ENCODE measurements at regions not wholly inside any gene's neighbourhood (a gene's known extent, or its start where the extent isn't known, plus 50 kb on each side); places are given as distances from the start of the nearest gene placed in this dataset.
A peak's percentile ranks its signal among the peaks of the same experiment; 100 is the strongest.
"Not testable (repeated sequence)": the region's sequence is repeated elsewhere in the genome, so short reads cannot be mapped to it uniquely, and the experiment has no call there.

- intact Hi-C loops (cut with DNase I), result no loop called here
Measured at GRCh38 chr9:27676827-27677226, 103.5 kb upstream of the C9orf72 start.

DNA sequence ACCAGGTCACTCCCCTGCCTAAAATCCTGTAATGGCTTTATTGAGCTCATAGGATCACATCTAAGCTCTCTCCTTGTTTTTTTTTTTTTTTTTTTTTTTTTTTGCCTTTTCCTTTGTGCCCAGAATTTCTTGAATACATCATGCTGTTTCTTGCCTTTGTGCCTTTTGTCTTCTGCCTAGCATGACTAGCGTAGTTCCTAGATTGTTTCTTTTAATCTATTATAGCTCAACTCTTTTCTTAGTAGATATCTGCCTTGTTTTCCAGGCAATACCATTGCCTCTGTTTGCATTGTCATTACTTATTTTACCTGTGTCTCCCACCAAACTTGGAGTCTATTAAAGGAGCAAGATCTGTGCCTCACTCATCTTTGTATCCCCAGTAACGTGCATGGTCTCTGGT, 106.1 kb upstream of the C9orf72 start:
- Histone ChIP-seq H3K4me3 (no peak overlapping the region), H3K9me3 (no peaks in the 10 kb centered on the region), H3K4me1 (no peaks in the 10 kb centered on the region), H3K27ac (replicated peaks in 1 of 4) (no peak overlapping the region), H3K36me3 (no peaks in the 10 kb centered on the region), H3K27me3 (no peaks in the 10 kb centered on the region)
- intact Hi-C loops (cut with DNase I), result no loop called here
- WGBS, result 81% methylated on average over 2 of the region's 2 CpGs
- DNase-seq (ENCODE audit: extremely low spot score), result no peak
- TF ChIP-seq POLR2A (IDR thresholded peaks at IDR 0.05; ENCODE audit: low read depth), result no peak
- no peak for TF ChIP-seq POLR2AphosphoS5 (IDR thresholded peaks at IDR 0.05)
- no peak for TF ChIP-seq CTCF (IDR thresholded peaks at IDR 0.05)
- no peak for TF ChIP-seq EP300 (IDR thresholded peaks at IDR 0.05)

More at GRCh38 chr9:27676827-27677226, 103.5 kb upstream of the C9orf72 start:
- no peaks in the 10 kb centered on the region for H3K4me1 ChIP-seq
- no peak for TF ChIP-seq CTCF (IDR thresholded peaks at IDR 0.05)
- TF ChIP-seq POLR2A (IDR thresholded peaks at IDR 0.05; ENCODE audit: low read depth), result no peak
- TF ChIP-seq EP300 (IDR thresholded peaks at IDR 0.05), result no peak
- no peak for TF ChIP-seq POLR2AphosphoS5 (IDR thresholded peaks at IDR 0.05)
- H3K4me3 ChIP-seq, result no peak overlapping the region
- DNase-seq (ENCODE audit: extremely low spot score), result no peak
- no peak overlapping the region for H3K27ac ChIP-seq (replicated peaks in 1 of 4)
- no peaks in the 10 kb centered on the region for H3K36me3 ChIP-seq
- no peaks in the 10 kb centered on the region for H3K27me3 ChIP-seq
- no peaks in the 10 kb centered on the region for H3K9me3 ChIP-seq
- WGBS, result 91% methylated on average over 2 of the region's 2 CpGs

DNA sequence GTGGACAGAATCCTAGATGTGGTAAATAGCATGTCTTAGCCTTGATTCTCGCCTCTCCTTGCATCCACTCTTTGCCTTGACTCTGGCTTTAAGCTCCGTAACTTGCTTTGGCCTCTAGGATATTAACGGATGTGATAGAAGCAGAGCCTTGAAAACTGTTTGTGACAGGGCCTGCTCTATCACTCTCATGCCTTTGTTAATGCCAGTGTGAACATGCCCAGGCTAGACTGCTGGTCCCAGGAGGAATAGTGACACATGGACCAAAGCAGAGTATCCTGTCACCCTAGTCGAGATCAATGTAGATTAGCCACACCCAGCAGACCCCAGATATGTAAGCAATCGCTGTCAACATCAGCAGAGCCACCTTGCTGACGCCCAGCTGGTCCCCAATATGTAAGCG, 109.9 kb upstream of the C9orf72 start:
- Histone ChIP-seq H3K36me3 (no peaks in the 10 kb centered on the region), H3K27me3 (no peaks in the 10 kb centered on the region), H3K4me1 (no peaks in the 10 kb centered on the region), H3K27ac (replicated peaks in 1 of 4) (no peak overlapping the region), H3K9me3 (no peaks in the 10 kb centered on the region), H3K4me3 (no peak overlapping the region)
- no peak for TF ChIP-seq POLR2A (IDR thresholded peaks at IDR 0.05; ENCODE audit: low read depth)
- TF ChIP-seq CTCF (IDR thresholded peaks at IDR 0.05), result no peak
- TF ChIP-seq POLR2AphosphoS5 (IDR thresholded peaks at IDR 0.05), result no peak
- TF ChIP-seq EP300 (IDR thresholded peaks at IDR 0.05), result no peak
- intact Hi-C loops (cut with DNase I), result no loop called here
- no peak for DNase-seq (ENCODE audit: extremely low spot score)
- 89% methylated on average over 7 of the region's 7 CpGs for WGBS

- TF ChIP-seq CTCF (IDR thresholded peaks at IDR 0.05) (no peak), POLR2A (IDR thresholded peaks at IDR 0.05; ENCODE audit: low read depth) (no peak), POLR2AphosphoS5 (IDR thresholded peaks at IDR 0.05) (no peak), EP300 (IDR thresholded peaks at IDR 0.05) (no peak)
Measured at GRCh38 chr9:27688954-27689353, 115.7 kb upstream of the C9orf72 start.

DNA sequence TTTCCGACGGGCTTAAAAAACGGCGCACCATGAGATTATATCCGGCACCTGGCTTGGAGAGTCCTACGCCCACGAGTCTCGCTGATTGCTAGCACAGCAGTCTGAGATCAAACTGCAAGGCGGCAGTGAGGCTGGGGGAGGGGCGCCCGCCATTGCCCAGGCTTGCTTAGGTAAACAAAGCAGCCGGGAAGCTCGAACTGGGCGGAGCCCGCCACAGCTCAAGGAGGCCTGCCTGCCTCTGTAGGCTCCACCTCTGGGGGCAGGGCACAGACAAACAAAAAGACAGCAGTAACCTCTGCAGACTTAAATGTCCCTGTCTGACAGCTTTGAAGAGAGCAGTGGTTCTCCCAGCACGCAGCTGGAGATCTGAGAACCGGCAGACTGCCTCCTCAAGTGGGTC, 117.5 kb upstream of the C9orf72 start:
- H3K4me3 ChIP-seq, result not testable (repeated sequence)

More at GRCh38 chr9:27688954-27689353, 115.7 kb upstream of the C9orf72 start:
- no peaks in the 10 kb centered on the region for H3K36me3 ChIP-seq
- intact Hi-C loops (cut with DNase I), result no loop called here
- H3K9me3 ChIP-seq, result no peaks in the 10 kb centered on the region
- H3K4me3 ChIP-seq, result no peak overlapping the region
- no peaks in the 10 kb centered on the region for H3K4me1 ChIP-seq
- WGBS, result 68% methylated on average over 6 of the region's 6 CpGs
- no peak overlapping the region for H3K27ac ChIP-seq (replicated peaks in 1 of 4)
- no peaks in the 10 kb centered on the region for H3K27me3 ChIP-seq
- DNase-seq (ENCODE audit: extremely low spot score), result no peak

More for the DNA sequence above, 117.5 kb upstream of the C9orf72 start:
- H3K9me3 ChIP-seq; H3K36me3 ChIP-seq; H3K27me3 ChIP-seq; H3K27ac ChIP-seq (replicated peaks in 1 of 4); H3K4me1 ChIP-seq; intact Hi-C loops (cut with DNase I): not testable (repeated sequence)
- peak; percentile 1 for DNase-seq (ENCODE audit: extremely low spot score)
- no CpG with 5 or more reads among the region's 17 CpGs for WGBS

Measured in esophagus muscularis mucosa (tissue), 4 donors.